ENCODE measurements at regions not wholly inside any gene's neighbourhood (a gene's known extent, or its start where the extent isn't known, plus 50 kb on each side); places are given as distances from the start of the nearest gene placed in this dataset.

- FAIRE-seq = no peak
Observed at GRCh38 chr3:174531262-174531982, 327.7 kb upstream of the NAALADL2 start.

DNA sequence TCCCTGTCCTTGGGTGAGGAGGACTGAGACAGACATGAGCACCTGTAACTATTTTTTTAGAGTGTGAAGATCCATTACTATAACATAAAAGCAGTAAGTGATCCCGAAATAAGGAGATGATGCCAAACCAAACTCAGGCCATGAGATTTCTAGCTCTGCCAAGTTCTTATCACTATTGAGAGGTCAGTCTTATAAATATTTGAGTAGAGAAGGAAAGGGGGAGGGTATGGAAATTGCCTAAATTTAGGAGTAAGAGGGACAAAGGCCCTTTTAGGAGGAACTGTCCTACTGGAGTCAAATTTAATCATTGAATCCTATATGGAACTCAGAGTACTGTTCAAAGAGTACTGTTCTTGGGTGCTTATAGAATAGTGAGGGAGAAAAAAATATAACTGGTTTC, 326.9 kb upstream of the NAALADL2 start:
- H3K4me1 ChIP-seq (ENCODE audit: control insufficient read depth, extremely low read depth, insufficient read depth, low read length) = peaks cover 13% of the 10 kb centered on the region
- dilution Hi-C loops (cut with MboI; ENCODE audit: extremely low pct_ligation_motif_present, low sequenced_read_pairs) = no loop called here
- FAIRE-seq (no peak), DNase-seq (ENCODE audit: low read depth, low spot score) (no peak)
- no peaks in the 10 kb centered on the region for H3K9me1 ChIP-seq (ENCODE audit: control insufficient read depth, extremely low read depth, insufficient read depth, low read length)
- H2AFZ ChIP-seq (ENCODE audit: control insufficient read depth, low read length) = no peak overlapping the region
- no peaks in the 10 kb centered on the region for H3K9me3 ChIP-seq (ENCODE audit: control insufficient read depth, low read depth, low read length)
- H3K4me3 ChIP-seq (ENCODE audit: control insufficient read depth in 2 of 3, extremely low read depth in 1 of 3, insufficient read depth in 2 of 3, low read depth in 1 of 3, low read length in 3 of 3) = no peak overlapping the region
- no peaks in the 10 kb centered on the region for H4K20me1 ChIP-seq (ENCODE audit: control insufficient read depth, extremely low read depth, insufficient read depth, low read length)
- no peak overlapping the region for H3K4me2 ChIP-seq (ENCODE audit: control insufficient read depth, extremely low read depth, insufficient read depth, low read depth, low read length)
- no peak for TF ChIP-seq EZH2 (IDR thresholded peaks at IDR 0.05; ENCODE audit: low read length)
- TF ChIP-seq, protein P1, sequence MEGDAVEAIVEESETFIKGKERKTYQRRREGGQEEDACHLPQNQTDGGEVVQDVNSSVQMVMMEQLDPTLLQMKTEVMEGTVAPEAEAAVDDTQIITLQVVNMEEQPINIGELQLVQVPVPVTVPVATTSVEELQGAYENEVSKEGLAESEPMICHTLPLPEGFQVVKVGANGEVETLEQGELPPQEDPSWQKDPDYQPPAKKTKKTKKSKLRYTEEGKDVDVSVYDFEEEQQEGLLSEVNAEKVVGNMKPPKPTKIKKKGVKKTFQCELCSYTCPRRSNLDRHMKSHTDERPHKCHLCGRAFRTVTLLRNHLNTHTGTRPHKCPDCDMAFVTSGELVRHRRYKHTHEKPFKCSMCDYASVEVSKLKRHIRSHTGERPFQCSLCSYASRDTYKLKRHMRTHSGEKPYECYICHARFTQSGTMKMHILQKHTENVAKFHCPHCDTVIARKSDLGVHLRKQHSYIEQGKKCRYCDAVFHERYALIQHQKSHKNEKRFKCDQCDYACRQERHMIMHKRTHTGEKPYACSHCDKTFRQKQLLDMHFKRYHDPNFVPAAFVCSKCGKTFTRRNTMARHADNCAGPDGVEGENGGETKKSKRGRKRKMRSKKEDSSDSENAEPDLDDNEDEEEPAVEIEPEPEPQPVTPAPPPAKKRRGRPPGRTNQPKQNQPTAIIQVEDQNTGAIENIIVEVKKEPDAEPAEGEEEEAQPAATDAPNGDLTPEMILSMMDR (optimal IDR thresholded peaks at IDR 0.05 in 1 of 3, IDR thresholded peaks at IDR 0.05 in 1 of 3, conservative IDR thresholded peaks at IDR 0.05 in 1 of 3; ENCODE audit: extremely low read depth in 1 of 3, insufficient read depth in 2 of 3, low read length in 3 of 3) = no peak
- no peaks in the 10 kb centered on the region for H3K27me3 ChIP-seq (ENCODE audit: control insufficient read depth, extremely low read depth, insufficient read depth, low read length)
- H3K9ac ChIP-seq (ENCODE audit: control insufficient read depth, extremely low read depth, insufficient read depth, low read length) = no peak overlapping the region
- no peaks in the 10 kb centered on the region for H3K79me2 ChIP-seq (ENCODE audit: control insufficient read depth, insufficient read depth, low read length)
- H3K36me3 ChIP-seq (ENCODE audit: control insufficient read depth in 2 of 2, extremely low read depth in 1 of 2, insufficient read depth in 2 of 2, low read length in 2 of 2) = no peaks in the 10 kb centered on the region
- H3K27ac ChIP-seq (ENCODE audit: control insufficient read depth, insufficient read depth, low read length) = no peak overlapping the region

More at GRCh38 chr3:174531262-174531982, 327.7 kb upstream of the NAALADL2 start:
- no peak overlapping the region for H3K4me2 ChIP-seq (ENCODE audit: control insufficient read depth, extremely low read depth, insufficient read depth, low read depth, low read length)
- no peaks in the 10 kb centered on the region for H3K36me3 ChIP-seq (ENCODE audit: control insufficient read depth in 2 of 2, extremely low read depth in 1 of 2, insufficient read depth in 2 of 2, low read length in 2 of 2)
- DNase-seq (ENCODE audit: low read depth, low spot score) = no peak
- H3K27ac ChIP-seq (ENCODE audit: control insufficient read depth, insufficient read depth, low read length) = no peak overlapping the region
- no peak overlapping the region for H2AFZ ChIP-seq (ENCODE audit: control insufficient read depth, low read length)
- peaks cover 13% of the 10 kb centered on the region for H3K4me1 ChIP-seq (ENCODE audit: control insufficient read depth, extremely low read depth, insufficient read depth, low read length)
- dilution Hi-C loops (cut with MboI; ENCODE audit: extremely low pct_ligation_motif_present, low sequenced_read_pairs) = no loop called here
- H3K9ac ChIP-seq (ENCODE audit: control insufficient read depth, extremely low read depth, insufficient read depth, low read length) = no peak overlapping the region
- H3K27me3 ChIP-seq (ENCODE audit: control insufficient read depth, extremely low read depth, insufficient read depth, low read length) = no peaks in the 10 kb centered on the region
- H3K79me2 ChIP-seq (ENCODE audit: control insufficient read depth, insufficient read depth, low read length) = no peaks in the 10 kb centered on the region
- no peak overlapping the region for H3K4me3 ChIP-seq (ENCODE audit: control insufficient read depth in 2 of 3, extremely low read depth in 1 of 3, insufficient read depth in 2 of 3, low read depth in 1 of 3, low read length in 3 of 3)
- H4K20me1 ChIP-seq (ENCODE audit: control insufficient read depth, extremely low read depth, insufficient read depth, low read length) = no peaks in the 10 kb centered on the region
- H3K9me3 ChIP-seq (ENCODE audit: control insufficient read depth, low read depth, low read length) = no peaks in the 10 kb centered on the region
- TF ChIP-seq, protein P1 (optimal IDR thresholded peaks at IDR 0.05 in 1 of 3, IDR thresholded peaks at IDR 0.05 in 1 of 3, conservative IDR thresholded peaks at IDR 0.05 in 1 of 3; ENCODE audit: extremely low read depth in 1 of 3, insufficient read depth in 2 of 3, low read length in 3 of 3) = no peak
- TF ChIP-seq EZH2 (IDR thresholded peaks at IDR 0.05; ENCODE audit: low read length) = no peak
- H3K9me1 ChIP-seq (ENCODE audit: control insufficient read depth, extremely low read depth, insufficient read depth, low read length) = no peaks in the 10 kb centered on the region

Measured in keratinocyte (primary cell).